Posterior cingulate gyrus (tissue), 11 donors: ENCODE measurements at regions not wholly inside any gene's neighbourhood (a gene's known extent, or its start where the extent isn't known, plus 50 kb on each side); places are given as distances from the start of the nearest gene placed in this dataset.
"Not testable (repeated sequence)": the region's sequence is repeated elsewhere in the genome, so short reads cannot be mapped to it uniquely, and the experiment has no call there.

Experiments
- DNase-seq, 10 donors: peaks; one replicate each; pipeline versions ENCODE4 v3.0.0 to v3.0.0-alpha.2; 2020 to 2021; ENCODE audit warnings: mixed read lengths in 3 of 10
- intact Hi-C: fragments of 100-400 bp; cut with DNase I; formaldehyde crosslinking; loops from one replicate; pipeline ENCODE4 v1.15.1; 2023

- DNase-seq = no peak
- intact Hi-C loops = no loop called here
Observed at GRCh38 chrY:19644889-19645638, 99.5 kb downstream of the KDM5D start.

DNA sequence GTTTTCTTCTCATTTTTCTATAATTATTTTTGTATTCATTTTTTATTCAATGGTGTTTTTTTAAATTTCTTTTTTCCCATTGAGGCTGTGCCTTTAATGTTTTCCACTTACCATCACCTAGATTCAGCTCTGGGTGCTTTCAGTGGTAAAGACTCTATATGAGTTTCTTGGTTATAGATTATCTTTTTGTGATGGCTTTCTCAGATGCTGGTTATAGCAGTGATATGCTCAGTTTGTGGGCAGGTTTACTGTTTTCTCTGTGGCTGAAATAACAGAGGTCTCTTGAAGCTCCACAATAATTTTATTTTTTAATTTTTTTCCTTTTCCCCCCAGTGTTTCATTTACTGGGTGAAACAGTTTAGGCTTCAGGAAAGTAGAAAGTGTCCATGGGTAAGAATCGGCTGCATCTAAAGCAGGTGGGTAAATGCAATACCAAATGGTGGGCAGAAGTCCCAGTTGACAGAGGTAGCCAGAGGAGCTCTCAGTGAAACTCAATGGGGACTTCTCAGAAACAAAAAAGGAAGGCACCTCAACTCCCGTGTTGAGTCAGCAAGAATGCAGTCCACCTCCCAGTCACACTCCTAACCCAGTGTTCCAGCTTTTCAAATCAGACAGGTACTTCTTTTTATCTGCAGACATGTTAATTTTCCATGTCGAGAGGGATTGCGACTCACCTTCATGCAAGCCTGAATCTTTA is 106.7 kb downstream of the KDM5D start:
- no peak for DNase-seq

DNA sequence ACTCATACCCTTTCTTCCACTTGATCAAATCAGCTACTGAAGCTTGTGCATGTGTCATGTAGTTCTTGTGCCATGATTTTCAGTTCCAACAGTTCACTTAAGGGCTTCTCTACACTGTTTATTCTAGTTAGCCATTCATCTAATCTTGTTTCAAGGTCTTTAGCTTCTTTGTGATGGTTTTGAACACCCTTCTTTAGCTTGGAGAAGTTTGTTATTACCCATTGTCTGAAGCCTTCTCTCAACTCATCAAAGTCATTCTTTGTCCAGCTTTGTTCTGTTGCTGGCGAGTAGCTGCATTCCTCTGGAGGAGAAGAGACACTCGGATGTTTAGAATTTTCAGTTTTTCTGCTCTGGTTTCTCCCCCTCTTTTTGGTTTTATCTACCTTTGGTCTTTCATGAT is 115.6 kb downstream of the KDM5D start:
- intact Hi-C loops = no loop called here
- DNase-seq = no peak

More for the DNA sequence above, 106.7 kb downstream of the KDM5D start:
- intact Hi-C loops = no loop called here

- no peak for DNase-seq
- intact Hi-C loops = no loop called here
Observed at GRCh38 chrY:19622392-19622791, 122.1 kb downstream of the KDM5D start.

DNA sequence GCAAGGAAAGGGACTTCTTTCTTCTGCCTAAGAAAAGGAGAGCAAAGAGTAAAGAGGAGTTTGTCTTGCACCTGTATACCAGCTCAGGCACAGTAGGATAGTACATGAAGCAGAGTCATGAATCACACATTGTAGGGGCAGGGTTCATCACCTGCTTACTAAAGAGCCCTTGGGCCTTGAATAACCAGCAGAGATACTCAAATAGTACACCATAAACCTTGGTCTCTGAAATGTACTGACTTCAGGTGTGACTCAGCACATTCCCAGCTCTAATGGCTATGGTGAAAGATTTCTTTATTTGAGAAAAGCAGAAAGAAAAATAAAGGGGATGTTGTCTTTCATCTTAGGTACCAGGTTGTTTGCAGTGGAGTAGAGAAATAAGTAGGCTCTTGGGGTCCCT is 122.8 kb downstream of the KDM5D start:
- intact Hi-C loops = no loop called here

GRCh38 chrY:19601113-19601512 is 143.4 kb downstream of the KDM5D start:
- intact Hi-C loops = no loop called here
- no peak for DNase-seq

More for the DNA sequence above, 122.8 kb downstream of the KDM5D start:
- no peak for DNase-seq

DNA sequence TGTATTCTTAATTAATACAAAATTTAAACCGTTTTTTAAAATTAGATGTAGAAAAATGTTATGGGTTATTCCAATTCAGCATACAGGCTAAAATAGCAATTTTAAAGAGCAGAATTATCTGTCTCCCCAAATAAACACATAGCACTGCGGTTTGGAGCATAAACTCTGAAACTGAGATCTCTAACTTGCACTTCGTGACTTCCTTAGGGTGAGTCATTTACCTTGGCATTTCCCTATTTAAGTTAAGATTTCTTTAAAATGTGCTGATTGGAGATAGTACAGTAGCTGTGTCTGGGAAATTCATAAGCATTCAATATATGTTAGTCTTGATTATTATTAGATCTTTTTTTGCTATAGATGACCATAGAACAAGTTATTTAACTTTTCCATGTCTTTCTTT is 143.8 kb downstream of the KDM5D start:
- DNase-seq = no peak
- intact Hi-C loops = no loop called here

DNA sequence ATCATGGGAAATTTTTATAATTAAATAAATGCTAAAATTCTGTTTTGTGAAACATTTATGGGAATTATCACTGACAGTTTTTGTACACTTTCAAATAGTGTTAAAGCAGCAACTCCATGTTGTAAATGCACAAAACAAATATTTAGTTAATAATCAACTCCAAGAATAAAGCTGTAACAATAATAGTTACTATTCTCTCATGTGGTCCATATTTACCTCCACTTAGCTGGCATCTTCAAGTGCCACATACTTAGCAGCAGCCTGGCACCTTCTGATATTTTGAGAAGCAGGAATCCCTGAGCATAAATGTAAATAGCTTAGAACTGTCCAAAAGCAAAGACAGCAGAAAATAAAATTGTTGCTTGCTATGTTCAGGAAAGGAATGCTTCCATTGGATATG is 154.3 kb downstream of the KDM5D start:
- no peak for DNase-seq
- intact Hi-C loops = no loop called here

DNA sequence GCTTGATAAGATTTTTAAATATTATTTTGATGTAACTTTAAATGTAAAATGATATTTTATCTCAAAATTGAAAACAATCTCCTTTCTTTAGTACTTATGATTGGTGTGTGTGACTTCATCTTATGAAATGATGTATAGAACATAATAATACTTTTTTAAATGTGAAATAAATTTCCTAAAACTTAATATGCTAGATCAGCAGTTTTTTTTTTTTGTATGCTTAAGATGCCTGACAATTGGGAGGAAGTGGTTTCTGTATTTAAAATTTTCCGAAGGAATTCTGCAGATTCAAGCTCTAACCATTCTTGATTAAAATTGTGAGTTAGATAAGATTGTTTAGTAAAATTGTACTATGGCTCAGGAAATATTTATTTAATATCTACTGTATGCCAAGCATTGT is 154.9 kb downstream of the KDM5D start:
- intact Hi-C loops = no loop called here
- DNase-seq = no peak

- intact Hi-C loops = no loop called here
Observed at GRCh38 chrY:19587311-19587710, 157.2 kb downstream of the KDM5D start.

DNA sequence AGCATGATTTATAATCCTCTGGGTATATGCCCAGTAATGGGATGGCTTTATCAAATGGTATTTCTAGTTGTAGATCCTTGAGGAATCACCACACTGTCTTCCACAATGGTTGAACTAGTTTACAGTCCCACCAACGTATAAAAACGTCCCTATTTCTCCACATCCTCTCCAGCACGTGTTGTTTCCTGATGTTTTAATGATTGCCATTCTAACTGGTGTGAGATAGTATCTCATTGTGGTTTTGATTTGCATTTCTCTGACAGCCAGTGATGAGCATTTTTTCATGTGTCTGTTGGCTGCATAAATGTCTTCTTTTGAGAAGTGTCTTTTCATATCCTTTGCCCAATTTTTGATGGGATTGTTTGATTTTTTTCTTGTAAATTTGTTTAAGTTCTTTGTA is 163.5 kb downstream of the KDM5D start:
- DNase-seq, intact Hi-C loops: not testable (repeated sequence)

More at GRCh38 chrY:19587311-19587710, 157.2 kb downstream of the KDM5D start:
- DNase-seq = no peak

DNA sequence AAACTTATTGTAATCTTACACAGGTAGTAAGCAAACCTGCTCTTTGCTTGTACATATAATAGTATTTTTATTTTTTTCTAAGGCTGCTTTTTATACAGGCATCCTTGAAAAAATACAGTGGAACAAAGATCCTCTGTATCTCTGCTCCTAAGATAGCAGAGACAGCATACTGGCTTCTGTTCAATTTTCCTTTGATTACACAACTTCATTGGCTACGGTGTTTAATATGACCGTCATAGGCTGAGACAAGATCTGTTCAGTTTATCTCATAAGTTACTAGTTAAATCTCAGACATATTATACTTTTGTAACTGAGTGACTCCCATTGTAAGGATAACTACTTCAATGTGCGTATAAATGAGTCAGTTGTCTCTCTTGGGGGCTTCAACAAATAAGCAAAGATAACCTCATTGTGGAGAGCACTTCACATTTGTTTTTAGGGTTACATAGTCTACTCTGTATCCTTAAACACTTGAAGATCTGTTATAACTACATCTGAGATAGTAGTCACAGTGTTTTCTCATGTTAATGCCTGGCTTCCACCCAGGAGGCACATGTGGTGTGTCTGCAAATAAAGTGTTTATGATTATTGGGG is 166.1 kb downstream of the KDM5D start:
- intact Hi-C loops = no loop called here
- no peak for DNase-seq

DNA sequence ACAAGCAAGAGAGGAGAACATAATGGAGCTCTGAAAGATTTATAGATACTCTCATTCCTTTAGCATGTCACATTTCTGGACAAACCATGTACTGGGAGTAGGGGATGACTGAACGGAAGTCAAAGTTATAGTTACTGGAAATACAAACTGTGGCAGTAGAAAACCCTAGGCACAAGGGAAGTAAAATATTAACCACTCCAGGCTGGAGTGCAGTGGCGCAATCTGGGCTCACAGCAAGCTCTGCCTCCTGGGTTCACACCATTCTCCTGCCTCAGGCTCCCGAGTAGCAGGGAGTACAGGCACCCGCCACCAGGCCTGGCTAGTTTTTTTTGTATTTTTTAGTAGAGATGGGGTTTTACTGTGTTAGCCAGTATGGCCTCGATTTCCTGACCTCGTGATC is 167.3 kb downstream of the KDM5D start:
- intact Hi-C loops = no loop called here
- no peak for DNase-seq

DNA sequence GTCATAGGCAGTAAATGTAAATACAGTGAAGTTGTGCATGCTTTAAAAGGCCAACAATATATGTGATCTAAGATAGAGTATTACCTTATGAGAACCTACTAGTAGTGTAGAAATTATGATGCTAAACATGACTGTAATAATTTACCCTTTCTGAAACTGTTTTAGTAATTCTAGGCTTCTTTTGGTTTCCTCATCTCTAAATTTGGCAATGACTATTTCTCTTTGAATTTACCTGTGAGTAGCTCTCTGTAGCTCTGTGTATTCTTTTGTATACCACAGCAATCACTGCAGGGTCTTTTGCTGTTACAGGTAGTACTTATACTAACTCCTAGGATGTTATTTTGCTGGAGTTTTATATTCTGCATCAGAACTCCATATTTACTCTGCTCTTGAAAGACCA is 169.6 kb downstream of the KDM5D start:
- intact Hi-C loops = no loop called here
- no peak for DNase-seq

DNA sequence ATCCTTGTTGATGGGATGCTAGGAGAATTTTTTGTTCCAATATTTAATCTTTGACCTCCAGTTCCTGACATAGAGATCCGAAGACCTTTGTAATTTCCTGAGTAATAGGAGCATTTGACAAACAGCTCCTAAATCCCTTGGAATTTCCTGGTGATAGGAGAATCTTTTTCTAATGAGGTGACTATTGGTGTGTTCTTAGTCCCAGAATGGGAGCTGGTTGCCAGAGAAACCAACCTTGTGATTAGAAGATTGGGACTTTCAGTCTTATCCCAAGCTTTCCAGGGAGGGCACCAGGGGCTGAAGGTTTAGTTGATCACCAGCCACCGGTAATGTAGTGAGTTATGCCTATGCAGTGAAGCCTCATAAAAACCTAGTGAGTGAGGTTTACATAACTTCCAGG is 170.9 kb downstream of the KDM5D start:
- intact Hi-C loops = no loop called here
- no peak for DNase-seq

DNA sequence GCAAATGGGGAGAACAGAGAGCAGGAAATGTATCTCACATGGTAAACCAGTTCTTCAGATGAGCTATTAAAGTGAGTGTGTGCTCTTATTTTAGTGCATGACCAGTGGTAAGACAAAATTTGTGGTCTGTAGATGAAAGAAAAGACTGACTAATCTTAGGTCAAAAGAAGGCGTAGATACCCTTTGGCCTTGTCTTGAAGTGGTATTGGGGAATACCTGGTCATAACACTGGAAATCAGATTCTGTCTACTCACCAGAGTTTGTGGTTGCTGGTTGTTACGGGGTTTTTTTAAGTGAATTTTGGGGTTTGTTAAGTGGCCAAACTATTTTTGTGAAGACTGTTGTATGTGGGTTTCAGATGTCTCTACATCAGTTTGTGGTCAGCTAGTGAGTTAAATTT is 173.5 kb downstream of the KDM5D start:
- intact Hi-C loops = no loop called here

DNA sequence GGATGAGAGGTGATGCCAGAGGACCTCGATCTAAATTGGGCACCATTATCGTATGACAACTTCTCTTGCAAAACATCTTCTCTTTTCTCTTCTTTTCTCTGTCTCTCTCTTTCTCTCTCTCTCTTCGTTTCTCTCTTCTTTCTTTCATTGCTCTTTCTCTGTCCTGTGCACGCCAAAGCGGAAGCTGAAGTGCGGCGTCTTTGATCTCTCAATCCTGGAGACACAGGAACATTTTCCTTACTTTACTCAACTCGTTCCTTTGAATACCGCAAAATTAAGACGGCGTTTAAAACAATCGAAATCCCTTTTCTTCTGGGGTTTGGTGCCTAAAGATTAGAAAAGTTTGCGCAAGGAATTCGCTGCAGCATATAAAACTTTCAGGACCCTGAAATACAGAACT is 176.6 kb downstream of the KDM5D start:
- intact Hi-C loops = no loop called here
- DNase-seq = no peak

More for the DNA sequence above, 173.5 kb downstream of the KDM5D start:
- no peak for DNase-seq

DNA sequence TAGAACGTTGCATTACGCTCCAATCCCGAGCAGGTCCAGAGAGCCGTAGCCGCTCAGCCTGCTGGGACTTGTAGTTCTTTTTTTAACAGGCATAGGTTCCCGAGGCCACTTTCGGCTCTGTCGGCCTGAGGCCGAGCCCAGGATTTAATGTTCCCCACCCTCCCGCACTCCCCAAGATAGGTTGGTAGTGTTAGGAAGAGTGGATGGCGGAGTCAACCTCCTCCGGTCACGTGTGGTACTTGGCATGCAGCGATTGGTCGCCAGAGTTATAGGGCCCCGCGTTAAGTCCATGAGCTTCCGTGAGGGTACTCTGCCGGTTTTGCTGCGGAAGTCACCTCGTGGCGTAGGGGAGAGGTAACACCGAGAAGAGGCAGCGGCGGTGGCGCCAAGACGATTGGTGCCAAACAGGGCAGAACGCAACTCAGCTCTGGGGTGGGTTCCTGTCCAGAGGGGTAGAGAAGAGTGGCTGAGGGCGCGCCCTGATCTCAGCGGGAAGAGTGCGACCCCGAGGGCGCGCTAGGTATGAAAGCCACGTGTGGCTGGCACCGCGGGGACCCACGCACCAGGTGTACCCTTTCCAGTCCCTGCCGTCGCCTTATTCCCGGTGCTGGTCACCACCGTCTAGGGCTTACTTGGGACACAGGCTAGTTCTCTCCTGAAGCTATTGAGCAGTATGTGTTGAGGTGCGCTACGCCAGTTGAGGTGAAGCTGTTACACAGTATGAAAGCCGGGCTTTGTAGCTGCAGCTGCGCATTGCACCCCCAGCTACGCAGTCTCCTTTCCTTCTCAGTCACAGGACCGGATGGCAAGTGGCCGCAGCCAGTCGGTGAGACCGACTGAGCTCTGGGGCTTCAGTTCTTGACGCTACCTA is 177.2 kb downstream of the KDM5D start:
- peak in 3 of 10 donors; percentile 76 to 83 (median 82) for DNase-seq
- intact Hi-C loops = no loop called here

- DNase-seq = no peak
- intact Hi-C loops = no loop called here
Observed at GRCh38 chrY:19559161-19559560, 185.4 kb downstream of the KDM5D start.

- no peak for DNase-seq
- intact Hi-C loops = no loop called here
Observed at GRCh38 chrY:19549671-19550466, 194.7 kb downstream of the KDM5D start.
